Stimulated activated CD8-positive, alpha-beta memory T cell treated with anti-CD3 and anti-CD28 coated beads, Interleukin-7, amount 100 ng/mL, for 24 hours (primary cell): ENCODE measurements at regions not wholly inside any gene's neighbourhood (a gene's known extent, or its start where the extent isn't known, plus 50 kb on each side); places are given as distances from the start of the nearest gene placed in this dataset.

Source experiments
- DNase-seq: peaks from one replicate; pipeline ENCODE4 v3.0.0-alpha.2; 2020; ENCODE audit warnings: low read depth

DNA sequence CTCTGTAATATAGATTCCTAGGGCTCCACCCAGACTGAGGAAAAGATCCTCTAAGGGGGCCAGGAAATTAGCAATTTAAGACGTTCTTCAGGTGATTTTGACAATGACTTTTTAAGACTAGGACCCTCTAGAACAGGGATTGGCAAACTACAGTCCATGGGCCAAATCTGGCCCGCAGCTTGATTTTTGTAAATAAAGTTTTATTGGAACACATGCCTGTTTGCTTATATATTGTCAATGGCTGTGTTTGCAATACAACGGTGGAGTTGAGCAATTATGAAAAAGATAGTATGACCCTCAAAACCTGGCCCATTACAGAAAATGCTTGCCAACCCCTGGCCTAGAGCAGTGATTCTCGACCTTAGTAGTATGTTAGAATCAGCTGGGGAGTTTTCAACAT is 181.9 kb downstream of the SOX9 start:
- no peak for DNase-seq

DNA sequence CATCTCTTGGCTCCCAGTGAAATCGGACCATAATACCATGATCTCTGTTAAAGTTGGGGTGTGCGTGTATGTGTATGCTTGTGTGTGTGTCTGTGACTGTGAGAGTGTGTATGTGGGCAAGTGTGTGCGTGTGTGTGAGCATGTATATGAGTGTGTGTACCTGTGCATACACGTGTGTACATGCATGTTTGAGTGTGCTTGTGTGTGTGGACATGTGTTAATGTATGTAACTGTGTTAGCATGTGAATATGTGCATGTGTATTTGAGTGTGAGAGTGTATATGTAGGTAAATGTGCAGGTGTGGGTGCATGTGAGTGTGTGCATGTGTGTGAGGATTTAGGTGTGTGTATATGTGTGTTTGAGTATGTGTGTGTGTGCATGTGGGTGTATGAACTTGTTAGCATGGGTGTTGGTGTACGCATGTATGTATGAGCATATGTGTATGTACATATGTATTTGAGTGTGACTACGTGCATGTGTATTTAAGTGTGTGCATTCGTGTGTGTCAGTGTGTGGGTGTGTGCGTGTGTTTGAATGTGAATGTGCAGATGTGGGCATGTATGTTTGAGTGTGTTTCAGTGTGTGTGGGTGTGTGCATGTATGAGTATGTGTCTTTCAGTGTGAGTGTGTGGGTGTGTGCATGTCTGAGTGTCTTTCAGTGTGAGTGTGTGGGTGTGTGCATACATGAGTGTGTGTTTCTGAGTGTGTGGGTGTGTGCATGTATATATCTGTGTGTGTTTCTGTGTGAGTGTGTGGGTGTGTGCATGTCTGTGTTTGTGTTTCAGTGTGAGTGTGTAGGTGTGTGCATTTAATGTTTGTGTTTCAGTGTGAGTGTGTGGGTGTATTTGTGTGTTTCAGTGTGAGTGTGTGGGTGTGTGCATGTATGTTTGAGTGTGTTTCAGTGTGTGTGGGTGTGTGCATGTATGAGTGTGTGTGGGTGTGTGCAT is 183.2 kb downstream of the SOX9 start:
- no peak for DNase-seq

DNA sequence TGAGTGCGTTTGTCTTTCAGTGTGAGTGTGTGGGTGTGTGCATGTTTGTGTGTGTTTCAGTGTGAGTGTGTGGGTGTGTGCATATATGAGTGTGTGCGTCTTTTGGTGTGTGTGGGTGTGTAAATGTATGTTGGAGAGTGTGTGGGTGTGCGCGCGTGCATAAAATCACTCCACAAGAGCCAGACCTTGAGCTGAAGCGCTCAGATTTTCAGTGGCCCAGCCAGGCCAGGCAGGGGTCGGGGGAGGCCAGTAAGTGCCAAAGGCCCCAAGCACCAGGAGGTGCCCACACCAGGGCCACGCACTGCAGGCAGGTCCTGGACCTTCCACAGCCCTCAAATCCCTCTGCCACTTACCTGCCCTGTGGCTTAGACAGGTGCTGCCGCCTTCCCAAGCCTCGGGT is 184.0 kb downstream of the SOX9 start:
- no peak for DNase-seq

DNA sequence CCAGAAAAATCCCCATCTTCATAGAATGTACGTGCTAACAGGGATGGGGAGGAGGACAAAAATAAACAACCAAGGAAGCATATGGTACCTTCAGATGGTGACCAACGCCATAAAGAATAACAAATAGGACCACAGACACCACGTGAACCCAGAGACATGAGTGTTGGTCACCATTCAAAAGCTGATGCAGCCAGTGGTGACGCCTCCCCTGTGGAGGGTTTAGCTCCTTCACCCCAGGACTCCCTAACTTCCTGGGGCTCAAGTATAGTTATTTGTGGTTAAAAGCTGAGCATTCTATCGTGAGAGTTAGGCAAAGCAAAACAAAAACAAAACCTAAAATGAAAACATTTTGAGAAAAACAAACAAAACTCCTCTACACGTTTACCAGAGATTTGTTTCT is 184.7 kb downstream of the SOX9 start:
- no peak for DNase-seq

DNA sequence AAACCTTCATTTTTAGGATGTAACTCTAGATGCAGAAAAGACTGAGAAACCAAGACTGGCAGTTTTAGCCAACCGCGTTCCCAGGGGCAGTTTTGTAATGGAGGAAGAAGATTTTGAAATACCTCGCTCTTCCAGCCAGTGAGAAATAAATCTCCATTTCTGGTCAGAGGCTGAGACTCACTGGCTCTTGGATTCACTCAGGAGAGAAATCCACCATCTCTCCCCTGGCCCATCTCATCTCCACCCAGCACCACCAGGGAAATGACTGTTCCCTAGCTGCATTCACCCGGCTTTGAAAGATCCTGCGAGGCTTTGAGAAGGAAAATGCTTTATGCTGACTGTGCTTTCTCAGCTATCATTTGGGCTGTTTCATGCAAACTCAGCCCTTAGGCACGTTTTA is 185.2 kb downstream of the SOX9 start:
- DNase-seq = no peak

DNA sequence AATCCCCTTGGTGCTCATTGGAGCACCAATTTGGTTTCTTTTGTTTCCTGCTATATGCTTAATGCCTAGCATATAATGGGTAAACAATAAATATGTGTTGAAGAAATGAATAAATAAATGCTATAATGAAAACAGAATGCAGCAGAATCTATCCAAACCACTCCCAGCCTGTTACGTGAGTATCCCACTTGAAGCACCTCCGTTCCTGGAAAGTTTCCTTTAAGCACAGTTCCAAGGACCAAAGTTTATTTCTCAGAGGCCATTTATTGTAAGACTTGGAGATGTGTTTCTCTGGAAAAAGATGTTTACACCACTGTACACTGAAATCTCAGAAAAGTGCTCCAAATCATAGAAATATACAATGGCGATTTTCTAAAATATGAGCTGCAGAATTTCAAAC is 187.0 kb downstream of the SOX9 start:
- no peak for DNase-seq

DNA sequence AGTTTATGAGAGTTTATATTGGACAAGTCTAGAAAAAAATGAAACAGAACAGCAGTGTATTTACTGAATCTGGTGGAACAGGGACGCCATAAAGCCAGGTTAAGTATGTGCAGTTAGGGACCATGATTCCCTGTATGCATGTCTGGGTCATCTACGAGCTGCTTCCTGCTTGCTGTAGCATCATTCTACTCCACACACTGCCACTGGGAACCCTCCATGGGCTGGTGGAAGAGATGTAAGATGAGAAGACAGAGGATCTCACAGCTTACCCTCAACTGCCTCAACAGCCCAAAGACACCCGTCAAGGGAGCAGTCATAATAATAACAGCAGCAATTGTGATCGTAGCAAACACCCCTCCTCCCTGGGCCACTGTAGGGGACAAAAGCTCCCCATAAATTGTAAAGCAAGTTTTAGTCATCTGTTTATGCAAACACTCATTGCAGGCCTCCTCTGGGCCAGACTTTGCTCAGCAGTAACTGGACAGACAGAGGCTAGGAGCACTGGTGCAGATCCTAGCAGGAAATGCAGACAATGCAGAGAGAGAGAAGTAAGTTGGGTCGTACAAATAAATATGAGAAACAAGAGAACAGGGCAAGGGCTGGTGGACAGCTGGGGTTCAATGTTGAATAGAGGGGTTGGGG is 188.0 kb downstream of the SOX9 start:
- no peak for DNase-seq

DNA sequence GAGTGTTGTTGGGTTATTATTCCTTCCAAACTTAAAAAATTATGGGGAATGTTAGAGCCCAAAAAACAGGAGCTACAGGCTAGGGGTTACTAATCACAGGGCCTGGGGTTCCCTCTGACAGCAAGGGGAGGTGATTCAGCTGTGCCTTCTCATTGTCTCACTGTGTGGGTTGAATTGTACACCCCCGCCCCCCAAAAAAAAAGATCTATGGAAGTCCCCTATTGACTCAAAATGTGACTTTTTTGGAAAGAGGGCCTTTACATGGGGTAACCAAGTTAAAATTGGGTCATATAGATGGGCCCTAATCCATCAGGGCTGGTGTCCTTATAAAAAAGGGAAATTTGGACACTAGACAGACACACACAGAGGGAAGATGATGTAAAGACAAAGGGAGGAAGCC is 190.2 kb downstream of the SOX9 start:
- DNase-seq = no peak

DNA sequence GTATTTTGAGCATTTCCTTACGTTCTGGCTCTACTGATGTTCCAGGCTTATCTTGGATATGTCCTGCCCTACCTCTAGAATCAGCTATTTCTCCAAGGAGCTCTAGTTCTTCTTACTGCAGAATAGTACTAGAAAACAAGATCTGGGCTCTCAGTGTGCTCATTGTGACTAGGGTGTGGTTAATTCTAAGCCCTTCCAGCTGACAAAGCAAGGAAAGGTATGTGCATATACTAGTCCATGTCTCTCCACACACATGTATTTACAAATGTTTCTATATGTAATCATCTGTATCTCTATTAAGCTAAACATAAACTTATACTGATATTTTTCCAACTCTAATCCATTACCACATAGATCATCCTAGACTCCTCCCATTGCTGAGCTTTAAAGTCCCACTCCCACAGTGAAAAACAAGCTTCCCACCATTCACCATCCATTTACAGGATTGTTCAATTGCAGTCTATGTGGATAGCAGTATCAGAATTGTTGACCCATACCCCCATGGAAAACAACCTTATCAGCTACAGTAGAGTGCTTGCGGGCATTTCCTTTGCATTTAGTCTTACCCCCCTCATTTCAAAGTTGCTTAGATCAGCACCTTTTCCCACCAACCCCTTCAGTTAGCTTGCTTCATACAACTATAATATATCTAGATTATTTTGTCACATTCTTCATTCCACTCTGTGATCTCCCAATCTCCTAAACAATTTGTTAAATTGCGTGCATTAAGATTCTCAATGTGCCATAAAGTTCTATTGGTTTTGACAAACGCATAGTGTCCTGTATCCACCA is 194.5 kb downstream of the SOX9 start:
- DNase-seq = no peak

DNA sequence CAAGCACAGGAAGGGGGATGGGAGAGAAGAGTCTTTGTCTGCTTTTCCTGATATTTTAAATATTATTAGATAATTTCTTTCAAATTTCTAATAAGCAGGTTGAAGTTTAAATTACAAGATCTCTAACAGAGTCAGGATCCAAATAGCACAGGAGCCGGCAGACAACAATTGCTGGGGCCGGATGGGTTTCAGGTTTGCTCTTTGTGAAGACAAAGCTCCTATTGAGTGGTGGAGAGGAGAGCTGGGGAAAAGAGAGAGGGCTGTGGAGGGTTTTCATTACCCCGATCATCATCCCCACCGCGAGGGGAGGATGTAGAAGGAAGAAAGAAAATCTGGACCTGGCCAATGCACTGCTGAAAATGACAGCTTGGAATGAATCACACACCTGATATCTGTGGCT is 197.3 kb downstream of the SOX9 start:
- no peak for DNase-seq

DNA sequence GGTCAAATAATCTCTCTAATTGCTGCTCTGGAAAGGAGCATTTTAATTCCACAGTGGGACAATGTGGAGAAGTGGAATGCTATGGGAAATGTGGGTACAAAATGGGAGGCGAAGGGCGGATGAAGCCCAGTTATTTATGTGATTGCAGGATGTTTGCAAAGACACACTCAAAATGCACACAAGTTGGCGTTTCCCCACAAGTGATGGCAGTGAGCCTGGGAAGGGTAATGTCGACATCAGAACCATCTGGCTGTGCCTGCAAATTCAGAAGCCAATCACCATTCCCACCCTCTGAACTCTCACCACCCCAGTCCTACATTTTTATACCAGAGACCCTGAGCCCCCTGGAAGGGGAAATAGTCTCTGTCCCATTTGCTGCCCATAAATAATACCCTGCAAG is 201.1 kb downstream of the SOX9 start:
- no peak for DNase-seq

DNA sequence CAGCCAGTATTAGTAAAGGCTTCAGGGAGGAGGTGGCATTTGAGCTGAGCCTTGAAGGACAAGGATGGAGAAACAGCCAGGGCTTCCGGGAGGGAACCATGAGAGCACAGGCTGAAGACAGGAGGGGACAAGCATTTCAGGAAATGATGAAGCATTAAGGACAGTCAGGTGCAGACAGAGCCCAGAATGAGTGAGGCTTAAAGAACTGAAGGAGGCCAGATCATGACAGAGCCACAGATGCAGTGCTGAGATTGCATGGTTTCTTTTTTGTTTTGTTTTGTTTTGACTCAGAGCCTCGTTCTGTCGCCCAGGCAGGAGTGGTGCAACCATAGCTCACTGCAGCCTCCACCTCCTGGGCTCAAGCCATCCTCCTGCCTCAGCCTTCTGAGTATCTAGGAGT is 211.5 kb downstream of the SOX9 start:
- no peak for DNase-seq

DNA sequence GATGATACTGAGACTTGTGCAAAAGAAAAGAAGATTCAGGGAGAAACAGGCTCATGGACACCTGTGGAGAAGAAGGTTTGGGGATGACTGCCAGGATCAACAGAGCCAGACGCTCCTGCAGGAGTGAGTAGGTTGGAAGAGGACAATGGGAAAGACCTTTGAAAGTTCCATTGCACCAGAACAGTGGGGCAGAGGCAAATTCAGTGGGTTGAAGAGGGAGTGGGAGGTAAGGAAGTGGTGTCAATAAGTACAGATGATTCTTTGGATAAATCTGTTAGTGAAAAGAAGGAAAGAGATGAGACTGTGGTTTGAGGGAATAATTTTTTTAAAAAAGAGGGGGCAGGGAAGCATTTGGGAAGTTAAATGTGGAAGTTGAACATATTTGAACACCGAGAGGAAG is 212.8 kb downstream of the SOX9 start:
- no peak for DNase-seq

DNA sequence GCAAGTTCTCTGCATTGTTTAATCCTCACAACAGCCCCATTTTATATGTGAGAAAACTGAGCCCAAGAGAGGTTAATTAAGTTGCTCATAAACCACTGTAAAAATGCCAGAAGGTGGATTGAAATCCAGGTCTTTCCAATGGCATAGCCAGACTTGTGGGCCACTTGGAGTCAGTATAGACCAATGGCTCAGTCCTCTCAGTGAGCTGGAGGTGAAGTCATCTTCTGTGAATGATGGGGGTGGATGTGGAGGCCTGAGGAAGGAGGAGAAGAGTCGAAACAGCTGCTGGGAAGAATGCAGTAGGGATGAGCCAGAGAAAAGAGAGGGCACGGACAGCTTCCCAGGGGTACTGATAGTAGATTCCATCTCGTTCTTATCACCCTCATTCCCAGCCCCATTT is 213.4 kb downstream of the SOX9 start:
- DNase-seq = no peak

DNA sequence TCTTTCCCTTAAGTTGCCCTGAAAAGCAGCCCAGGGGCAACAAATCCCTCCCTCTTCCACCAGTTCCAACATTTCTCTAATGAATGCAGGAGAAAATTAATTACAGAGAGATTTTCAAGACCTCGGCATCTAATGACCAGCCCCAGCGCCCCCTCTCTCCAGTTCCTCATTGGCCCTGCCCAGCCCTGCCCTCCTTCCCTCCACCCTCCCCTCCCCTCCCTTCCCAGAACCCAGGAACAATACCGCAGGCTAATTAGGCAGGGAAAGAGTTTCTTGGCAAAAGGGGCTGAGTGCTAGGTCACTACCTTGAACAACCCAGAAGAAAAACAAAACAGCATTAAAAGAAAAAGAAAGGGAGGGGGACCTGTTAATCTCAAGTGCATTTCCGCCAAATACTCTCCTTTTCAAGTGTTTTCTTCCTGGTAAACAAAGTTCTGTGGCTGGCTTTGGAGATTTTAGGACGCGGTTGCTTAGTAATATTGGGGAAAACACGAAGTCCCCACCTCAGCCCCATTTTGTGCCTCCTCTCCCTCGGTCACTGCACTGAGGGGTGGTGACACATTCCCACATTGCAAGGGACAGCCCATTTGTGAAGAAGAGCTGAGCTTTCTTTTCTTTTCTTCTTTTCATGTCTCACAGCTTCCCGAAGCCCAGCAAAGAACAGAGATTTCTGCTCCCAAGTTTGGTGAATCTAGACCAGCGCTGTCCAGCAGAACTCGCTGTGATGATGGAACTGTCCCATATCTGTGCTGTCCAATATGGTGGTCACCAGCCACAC is 215.4 kb downstream of the SOX9 start:
- no peak for DNase-seq

DNA sequence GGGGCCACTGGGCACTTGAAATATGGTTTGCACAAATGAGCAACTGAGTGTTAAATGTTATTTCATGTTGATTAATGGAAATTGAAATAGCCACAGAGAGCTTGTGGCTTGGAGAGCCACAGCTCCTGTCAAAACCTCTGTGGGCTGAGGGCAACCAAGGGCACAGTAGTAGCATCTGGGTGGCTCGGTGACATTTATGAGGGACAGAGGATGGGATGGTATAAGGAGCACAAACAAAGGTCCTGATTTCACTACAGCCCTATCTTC is 215.9 kb downstream of the SOX9 start:
- DNase-seq = no peak

DNA sequence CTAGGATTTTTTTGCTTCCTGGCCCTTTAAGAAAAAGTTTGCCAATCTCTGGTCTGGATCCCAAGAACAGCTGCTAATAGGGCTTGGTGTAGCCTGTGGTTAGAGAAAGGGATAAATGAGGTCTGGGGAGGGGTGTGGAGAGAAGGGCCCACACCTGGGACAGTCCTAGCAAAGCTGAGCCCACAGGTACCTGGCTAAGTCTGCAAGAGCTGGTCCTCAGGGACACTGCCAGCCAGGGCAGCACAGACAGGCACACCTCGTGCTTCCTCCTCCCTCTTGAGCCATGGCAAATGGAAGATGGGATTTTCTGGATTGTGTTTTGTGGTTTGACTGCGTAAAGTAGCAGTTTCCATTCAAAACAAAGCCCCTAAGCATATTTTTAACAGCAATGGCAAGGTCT is 217.5 kb downstream of the SOX9 start:
- no peak for DNase-seq

DNA sequence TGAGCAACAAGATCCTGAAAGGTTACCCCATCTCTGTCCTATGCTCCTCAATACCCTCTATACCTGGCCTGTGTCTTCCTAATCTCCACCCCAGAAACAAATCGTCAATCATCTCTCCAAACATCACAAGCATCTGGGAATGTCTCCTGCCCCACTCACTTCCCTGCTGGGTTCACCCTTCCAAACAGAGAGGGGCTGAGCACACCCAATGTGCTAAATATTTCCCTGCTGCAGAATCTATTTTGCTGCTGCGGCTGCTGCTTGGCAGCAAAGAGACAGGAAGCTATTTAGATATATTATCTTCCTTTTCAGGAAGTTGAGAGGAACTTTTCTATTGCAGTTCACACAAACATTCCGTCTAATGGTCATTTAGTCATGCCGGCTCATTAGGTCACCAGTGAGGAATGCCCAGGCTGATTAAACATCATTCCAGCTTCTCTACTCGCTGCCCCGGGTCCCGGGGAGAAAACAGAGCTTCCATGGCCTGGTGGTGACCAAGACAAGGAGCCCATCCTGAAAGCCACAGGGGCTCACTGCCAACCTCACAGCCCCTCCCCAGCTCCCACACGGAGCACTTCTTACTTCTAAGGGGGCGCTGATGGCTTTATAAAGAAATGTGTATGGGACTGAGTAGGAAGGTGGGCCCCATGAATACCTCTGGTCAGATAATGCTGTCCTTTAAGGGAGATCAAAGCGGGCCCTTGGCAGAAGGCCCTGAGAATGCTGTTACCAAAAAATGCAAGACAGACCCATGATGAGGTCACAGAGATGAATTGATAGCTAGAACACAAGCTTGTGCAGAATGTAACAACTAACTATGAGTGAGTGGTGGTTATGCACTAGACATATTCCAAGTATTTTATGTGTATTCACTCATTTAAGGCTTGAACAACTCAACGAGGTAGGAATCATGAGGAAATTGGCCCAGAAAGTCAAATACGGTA is 218.3 kb downstream of the SOX9 start:
- no peak for DNase-seq

DNA sequence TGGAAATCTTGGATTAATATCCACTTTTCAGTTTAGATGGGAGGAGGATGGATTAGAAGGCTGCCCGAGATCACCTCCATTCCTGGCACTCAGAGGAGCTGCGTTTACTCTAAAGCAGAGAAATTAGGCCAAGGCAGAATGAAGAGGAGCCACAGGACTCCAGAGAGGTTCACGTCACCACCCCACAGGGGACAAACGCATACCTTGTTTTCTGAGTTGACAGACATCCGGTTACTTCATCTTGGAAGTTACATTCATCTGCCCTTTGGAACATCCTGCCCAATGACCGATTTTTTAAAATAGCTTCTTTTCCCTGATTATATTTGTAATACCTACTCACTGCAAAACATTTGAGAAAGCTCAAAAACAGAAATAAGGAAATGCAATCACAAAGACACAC is 220.0 kb downstream of the SOX9 start:
- no peak for DNase-seq

DNA sequence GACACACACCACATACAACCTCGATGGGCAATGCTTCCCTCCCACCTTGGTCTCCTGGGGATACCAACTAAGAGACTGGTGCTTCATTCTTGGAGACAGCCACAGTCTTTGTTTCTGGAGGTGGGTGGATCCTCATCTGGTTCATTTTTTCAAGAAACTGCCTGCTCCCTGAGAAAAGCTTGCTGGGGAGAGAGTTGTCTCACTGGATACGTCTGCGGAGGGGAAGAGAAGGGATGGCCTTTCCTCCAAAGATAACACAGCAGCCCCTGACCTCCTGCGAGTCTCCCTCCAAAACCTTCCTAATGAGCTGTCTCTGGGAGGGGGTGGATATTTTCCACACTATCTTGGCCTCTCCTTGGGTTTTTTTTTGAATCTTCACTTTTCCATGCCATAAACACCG is 221.2 kb downstream of the SOX9 start:
- no peak for DNase-seq
